Aorta (tissue), 5 donors: ENCODE measurements at regions not wholly inside any gene's neighbourhood (a gene's known extent, or its start where the extent isn't known, plus 50 kb on each side); places are given as distances from the start of the nearest gene placed in this dataset.

Source experiments
- ATAC-seq: fragments of 200-7000 bp; cut with Tn5 transposase; one replicate; pipeline ENCODE4 v1.9.1; 2022; ENCODE audit warnings: moderate library complexity; ENCODE audit not compliant: low FRiP score
- DNase-seq, 2 donors: peaks; one replicate each; pipeline ENCODE4 v3.0.0-alpha.2; 2020
- H3K27ac ChIP-seq, 2 donors: one replicate each; pipeline ENCODE4 v1.5.1; 2013; ENCODE audit warnings: low read length in 2 of 2, mild to moderate bottlenecking in 2 of 2, moderate library complexity in 2 of 2, control low read depth in 1 of 2, inconsistent platforms in 1 of 2, low read depth in 1 of 2
- H3K27me3 ChIP-seq, 2 donors: one replicate each; pipeline ENCODE4 v1.6.1; 2013; ENCODE audit warnings: control low read depth in 1 of 2, low read length in 1 of 2, mild to moderate bottlenecking in 1 of 2, moderate library complexity in 1 of 2; ENCODE audit not compliant: insufficient read depth in 2 of 2, control insufficient read depth in 1 of 2
- H3K36me3 ChIP-seq, 2 donors: one replicate each; pipeline ENCODE4 v1.6.1; 2013; ENCODE audit warnings: control low read depth in 1 of 2, low read length in 1 of 2, mild to moderate bottlenecking in 1 of 2; ENCODE audit not compliant: insufficient read depth in 2 of 2, control insufficient read depth in 1 of 2
- H3K4me1 ChIP-seq, 2 donors: one replicate each; pipeline ENCODE4 v1.6.1; 2013; ENCODE audit warnings: low read length in 2 of 2, control low read depth in 1 of 2, mild to moderate bottlenecking in 1 of 2, moderate library complexity in 1 of 2; ENCODE audit not compliant: insufficient read depth in 2 of 2, control insufficient read depth in 1 of 2
- H3K4me3 ChIP-seq, 2 donors: one replicate each; pipeline ENCODE4 v1.5.1; 2013; ENCODE audit warnings: low read length in 2 of 2, control low read depth in 1 of 2, mild to moderate bottlenecking in 1 of 2
- H3K9me3 ChIP-seq: one replicate; pipeline ENCODE4 v1.6.1; 2013; ENCODE audit warnings: mild to moderate bottlenecking, low read length; ENCODE audit not compliant: control insufficient read depth
- WGBS, 2 donors: extraction: QIAGEN DNeasy Blood & Tissue Kit; methylation state at CpG; one replicate each; pipeline ENCODE4 v1.1.7; 2013; 5-methylcytosine and 5-hydroxymethylcytosine counted together
- intact Hi-C, 2 donors: fragments of 100-400 bp; cut with DNase I; formaldehyde crosslinking; loops; one replicate each; pipeline versions ENCODE4 v1.14.2 to v1.15.0; 2022
- donor health status: healthy with polysubstance abuse.
- donor health status: Bipolar disorder and iron deficiency.
- donor health status: DM: no; HTN: no; CAD: no.
- donor health status: DM: no; HTN: no; CAD: no.
- donor health status: DM: yes; HTN: yes; CAD: no.

- Histone ChIP-seq H3K27me3 (no peaks in the 10 kb centered on the region), H3K36me3 (no peaks in the 10 kb centered on the region), H3K27ac (no peak overlapping the region), H3K4me3 (no peak overlapping the region), H3K9me3 (no peaks in the 10 kb centered on the region), H3K4me1 (no peaks in the 10 kb centered on the region)
- 5 to 13% methylated on average over 4 of the region's 4 CpGs for WGBS, 2 donors
- DNase-seq, result no peak
- no peak for ATAC-seq
- intact Hi-C loops, result no loop called here
Measured at GRCh38 chr2:160901613-160902012, 258.6 kb upstream of the TANK start.

- Histone ChIP-seq H3K27me3 (no peaks in the 10 kb centered on the region), H3K4me1 (peaks cover 5 to 7% of the 10 kb centered on the region in 2 donors), H3K4me3 (no peak overlapping the region), H3K9me3 (no peaks in the 10 kb centered on the region), H3K27ac (no peak overlapping the region), H3K36me3 (no peaks in the 10 kb centered on the region)
- WGBS, 2 donors, result 45 to 53% methylated on average over 2 of the region's 2 CpGs
- DNase-seq, result no peak
- intact Hi-C loops, result no loop called here
- ATAC-seq, result no peak
Measured at GRCh38 chr2:160905862-160906261, 254.4 kb upstream of the TANK start.

- Histone ChIP-seq H3K9me3 (no peaks in the 10 kb centered on the region), H3K4me1 (peaks cover 5 to 7% of the 10 kb centered on the region in 2 donors), H3K27ac (no peak overlapping the region), H3K36me3 (no peaks in the 10 kb centered on the region), H3K27me3 (no peaks in the 10 kb centered on the region), H3K4me3 (no peak overlapping the region)
- 88 to 100% methylated on average over 1 of the region's 1 CpG for WGBS, 2 donors
- no peak for DNase-seq
- ATAC-seq, result no peak
- intact Hi-C loops, result no loop called here
Measured at GRCh38 chr2:160906878-160907277, 253.3 kb upstream of the TANK start.

GRCh38 chr2:160907738-160908137 is 252.5 kb upstream of the TANK start:
- H3K36me3 ChIP-seq, result no peaks in the 10 kb centered on the region
- intact Hi-C loops, result no loop called here
- H3K27me3 ChIP-seq, result no peaks in the 10 kb centered on the region
- no peaks in the 10 kb centered on the region for H3K9me3 ChIP-seq
- H3K4me3 ChIP-seq, result no peak overlapping the region
- WGBS, 2 donors, result 96 to 100% methylated on average over 1 of the region's 1 CpG
- no peak for DNase-seq
- H3K4me1 ChIP-seq, result peaks cover 5 to 7% of the 10 kb centered on the region in 2 donors
- no peak overlapping the region for H3K27ac ChIP-seq
- no peak for ATAC-seq

- DNase-seq, result no peak
- Histone ChIP-seq H3K9me3 (no peaks in the 10 kb centered on the region), H3K4me3 (no peak overlapping the region), H3K4me1 (peaks cover 5 to 7% of the 10 kb centered on the region in 2 donors), H3K36me3 (no peaks in the 10 kb centered on the region), H3K27ac (no peak overlapping the region), H3K27me3 (no peaks in the 10 kb centered on the region)
- intact Hi-C loops, result no loop called here
- ATAC-seq, result no peak
- WGBS, 2 donors, result 86 to 94% methylated on average over 1 of the region's 1 CpG
Measured at GRCh38 chr2:160908157-160908556, 252.1 kb upstream of the TANK start.

GRCh38 chr2:160909781-160910242 is 250.4 kb upstream of the TANK start:
- Histone ChIP-seq H3K4me1 (peaks cover 5 to 7% of the 10 kb centered on the region in 2 donors), H3K36me3 (no peaks in the 10 kb centered on the region), H3K4me3 (no peak overlapping the region), H3K27ac (peak overlapping the region in 1 of 2 donors; percentile 68), H3K9me3 (no peaks in the 10 kb centered on the region), H3K27me3 (no peaks in the 10 kb centered on the region)
- intact Hi-C loops, result no loop called here
- 19 to 33% methylated on average over 3 of the region's 3 CpGs for WGBS, 2 donors
- DNase-seq, result no peak
- no peak for ATAC-seq

GRCh38 chr2:160910681-160911080 is 249.5 kb upstream of the TANK start:
- H3K27ac ChIP-seq, result no peak overlapping the region
- WGBS, 2 donors, result 6 to 7% methylated on average over 2 of the region's 2 CpGs
- H3K27me3 ChIP-seq, result no peaks in the 10 kb centered on the region
- no peak overlapping the region for H3K4me3 ChIP-seq
- no peaks in the 10 kb centered on the region for H3K9me3 ChIP-seq
- peak; percentile 81 for ATAC-seq
- H3K4me1 ChIP-seq, result peaks cover 5 to 7% of the 10 kb centered on the region in 2 donors
- no peak for DNase-seq
- intact Hi-C loops, result no loop called here
- H3K36me3 ChIP-seq, result no peaks in the 10 kb centered on the region

GRCh38 chr2:160911258-160911657 is 249.0 kb upstream of the TANK start:
- H3K4me1 ChIP-seq, result peaks cover 5 to 7% of the 10 kb centered on the region in 2 donors
- DNase-seq (no peak), ATAC-seq (no peak)
- no peaks in the 10 kb centered on the region for H3K27me3 ChIP-seq
- H3K36me3 ChIP-seq, result no peaks in the 10 kb centered on the region
- no peaks in the 10 kb centered on the region for H3K9me3 ChIP-seq
- 42 to 60% methylated on average over 1 of the region's 1 CpG for WGBS, 2 donors
- H3K27ac ChIP-seq, result no peak overlapping the region
- H3K4me3 ChIP-seq, result no peak overlapping the region
- intact Hi-C loops, result no loop called here

GRCh38 chr2:160912276-160912675 is 248.0 kb upstream of the TANK start:
- Histone ChIP-seq H3K27me3 (no peaks in the 10 kb centered on the region), H3K36me3 (no peaks in the 10 kb centered on the region), H3K27ac (no peak overlapping the region), H3K9me3 (no peaks in the 10 kb centered on the region), H3K4me1 (peaks cover 5 to 7% of the 10 kb centered on the region in 2 donors), H3K4me3 (no peak overlapping the region)
- ATAC-seq (no peak), DNase-seq (no peak)
- 61 to 68% methylated on average over 2 of the region's 2 CpGs for WGBS, 2 donors
- intact Hi-C loops, result no loop called here
